Thyroid gland (tissue), 4 donors: ENCODE measurements at regions not wholly inside any gene's neighbourhood (a gene's known extent, or its start where the extent isn't known, plus 50 kb on each side); places are given as distances from the start of the nearest gene placed in this dataset.

ENCODE experiments used
- POLR2A ChIP-seq, 2 donors: fragments of 450-650 bp; IDR thresholded peaks; one replicate each; pipeline ENCODE4 v1.6.1; 2017; ENCODE audit warnings: antibody characterized with exemption in 2 of 2, mild to moderate bottlenecking in 2 of 2, moderate library complexity in 1 of 2
- TF ChIP-seq, protein P1 (sequence below), 6 experiments: fragments of 200-600 bp in 3 of 6; fragments of 450-650 bp in 3 of 6; sonication (generic) in 3 of 6; IDR thresholded peaks; one replicate each; pipeline ENCODE4 v1.5.1; 2016 to 2019; ENCODE audit warnings: antibody characterized with exemption in 6 of 6, mild to moderate bottlenecking in 2 of 6, inconsistent platforms in 1 of 6, moderate library complexity in 1 of 6

DNA sequence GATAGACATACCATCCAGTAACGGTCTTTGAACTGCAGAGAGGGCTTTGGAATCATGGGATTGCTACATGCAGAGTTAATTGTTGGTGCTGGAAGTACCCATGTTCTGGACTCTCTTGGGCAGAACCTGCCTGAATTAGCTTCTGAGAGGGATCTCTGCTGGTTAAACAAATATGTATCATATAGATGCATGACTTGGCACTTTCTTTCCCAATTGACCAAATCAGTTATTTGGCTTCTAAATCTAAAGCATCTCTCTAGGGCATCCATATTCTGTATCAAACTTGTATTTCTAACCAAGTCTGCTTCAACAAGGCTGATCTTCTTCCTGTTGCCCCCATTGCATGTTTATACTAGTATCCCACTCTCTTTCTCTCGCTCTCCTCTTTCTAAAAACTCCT lies 336.7 kb upstream of the CELF4 start:
- TF ChIP-seq POLR2A (IDR thresholded peaks at IDR 0.05) = no peak
- TF ChIP-seq, protein P1, sequence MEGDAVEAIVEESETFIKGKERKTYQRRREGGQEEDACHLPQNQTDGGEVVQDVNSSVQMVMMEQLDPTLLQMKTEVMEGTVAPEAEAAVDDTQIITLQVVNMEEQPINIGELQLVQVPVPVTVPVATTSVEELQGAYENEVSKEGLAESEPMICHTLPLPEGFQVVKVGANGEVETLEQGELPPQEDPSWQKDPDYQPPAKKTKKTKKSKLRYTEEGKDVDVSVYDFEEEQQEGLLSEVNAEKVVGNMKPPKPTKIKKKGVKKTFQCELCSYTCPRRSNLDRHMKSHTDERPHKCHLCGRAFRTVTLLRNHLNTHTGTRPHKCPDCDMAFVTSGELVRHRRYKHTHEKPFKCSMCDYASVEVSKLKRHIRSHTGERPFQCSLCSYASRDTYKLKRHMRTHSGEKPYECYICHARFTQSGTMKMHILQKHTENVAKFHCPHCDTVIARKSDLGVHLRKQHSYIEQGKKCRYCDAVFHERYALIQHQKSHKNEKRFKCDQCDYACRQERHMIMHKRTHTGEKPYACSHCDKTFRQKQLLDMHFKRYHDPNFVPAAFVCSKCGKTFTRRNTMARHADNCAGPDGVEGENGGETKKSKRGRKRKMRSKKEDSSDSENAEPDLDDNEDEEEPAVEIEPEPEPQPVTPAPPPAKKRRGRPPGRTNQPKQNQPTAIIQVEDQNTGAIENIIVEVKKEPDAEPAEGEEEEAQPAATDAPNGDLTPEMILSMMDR (IDR thresholded peaks at IDR 0.05) = no peak
